ENCODE measurements at regions not wholly inside any gene's neighbourhood (a gene's known extent, or its start where the extent isn't known, plus 50 kb on each side); places are given as distances from the start of the nearest gene placed in this dataset.

DNA sequence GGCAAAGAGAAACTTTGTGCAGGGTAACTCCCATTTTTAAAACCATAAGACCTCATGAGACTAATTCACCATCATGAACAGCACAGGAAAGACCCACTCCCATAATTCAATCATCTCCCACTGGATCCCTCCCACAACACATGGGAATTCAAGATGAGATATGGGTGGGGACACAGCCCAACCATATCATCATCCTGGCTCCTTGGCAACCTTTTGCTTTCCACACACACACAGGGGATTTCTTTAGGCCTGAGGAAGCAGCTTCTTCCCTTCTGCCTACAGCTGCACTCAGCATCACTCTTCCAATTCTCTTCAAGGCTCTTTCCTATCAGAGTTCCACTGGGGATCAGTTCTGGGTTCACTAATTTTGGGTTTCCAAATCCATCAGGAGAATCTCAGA, 199.0 kb upstream of the CTBP2 start:
- TF ChIP-seq, protein P1, sequence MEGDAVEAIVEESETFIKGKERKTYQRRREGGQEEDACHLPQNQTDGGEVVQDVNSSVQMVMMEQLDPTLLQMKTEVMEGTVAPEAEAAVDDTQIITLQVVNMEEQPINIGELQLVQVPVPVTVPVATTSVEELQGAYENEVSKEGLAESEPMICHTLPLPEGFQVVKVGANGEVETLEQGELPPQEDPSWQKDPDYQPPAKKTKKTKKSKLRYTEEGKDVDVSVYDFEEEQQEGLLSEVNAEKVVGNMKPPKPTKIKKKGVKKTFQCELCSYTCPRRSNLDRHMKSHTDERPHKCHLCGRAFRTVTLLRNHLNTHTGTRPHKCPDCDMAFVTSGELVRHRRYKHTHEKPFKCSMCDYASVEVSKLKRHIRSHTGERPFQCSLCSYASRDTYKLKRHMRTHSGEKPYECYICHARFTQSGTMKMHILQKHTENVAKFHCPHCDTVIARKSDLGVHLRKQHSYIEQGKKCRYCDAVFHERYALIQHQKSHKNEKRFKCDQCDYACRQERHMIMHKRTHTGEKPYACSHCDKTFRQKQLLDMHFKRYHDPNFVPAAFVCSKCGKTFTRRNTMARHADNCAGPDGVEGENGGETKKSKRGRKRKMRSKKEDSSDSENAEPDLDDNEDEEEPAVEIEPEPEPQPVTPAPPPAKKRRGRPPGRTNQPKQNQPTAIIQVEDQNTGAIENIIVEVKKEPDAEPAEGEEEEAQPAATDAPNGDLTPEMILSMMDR (conservative IDR thresholded peaks at IDR 0.05; ENCODE audit: low read length): no peak
- TF ChIP-seq EZH2phosphoT487 (IDR thresholded peaks at IDR 0.05; ENCODE audit: borderline replicate concordance): no peak
